ENCODE measurements at regions not wholly inside any gene's neighbourhood (a gene's known extent, or its start where the extent isn't known, plus 50 kb on each side); places are given as distances from the start of the nearest gene placed in this dataset.

GRCh38 chr17:70961341-70961740, 792.0 kb downstream of the KCNJ2 start:
- no peak for DNase-seq (ENCODE audit: extremely low spot score in 2 of 2)
- intact Hi-C loops (cut with DNase I) = no loop called here
- H3K27me3 ChIP-seq = no peaks in the 10 kb centered on the region
- H3K4me3 ChIP-seq = no peak overlapping the region
- H3K4me1 ChIP-seq = no peaks in the 10 kb centered on the region
- H3K27ac ChIP-seq = no peak overlapping the region
- TF ChIP-seq POLR2A (IDR thresholded peaks at IDR 0.05) (no peak), CTCF (IDR thresholded peaks at IDR 0.05) (no peak), POLR2AphosphoS5 (IDR thresholded peaks at IDR 0.05; ENCODE audit: insufficient read depth in 1 of 2, low read depth in 1 of 2) (no peak)
- no peaks in the 10 kb centered on the region for H3K36me3 ChIP-seq
- H3K9me3 ChIP-seq = no peaks in the 10 kb centered on the region

DNA sequence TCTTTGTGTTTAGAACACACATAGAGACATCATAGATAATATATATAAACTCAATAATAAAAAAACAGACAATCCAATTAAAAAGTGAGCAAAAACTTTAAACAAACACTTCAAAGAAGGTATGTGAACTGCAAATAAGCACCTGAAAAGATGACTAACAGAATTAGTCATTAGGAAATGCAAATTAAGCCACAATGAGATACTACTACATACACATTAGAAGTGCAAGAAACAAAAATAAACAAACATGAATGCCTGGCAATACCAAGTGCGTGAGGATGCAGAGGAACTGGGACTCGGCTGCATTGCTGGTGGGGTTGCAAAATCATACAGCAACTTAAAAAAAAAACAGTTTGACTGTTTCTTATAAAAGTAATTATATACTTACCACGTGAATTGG, 799.0 kb downstream of the KCNJ2 start:
- no peaks in the 10 kb centered on the region for H3K36me3 ChIP-seq
- H3K4me3 ChIP-seq = no peak overlapping the region
- DNase-seq (ENCODE audit: extremely low spot score in 2 of 2) = no peak
- H3K9me3 ChIP-seq = no peaks in the 10 kb centered on the region
- H3K27me3 ChIP-seq = no peaks in the 10 kb centered on the region
- no peak overlapping the region for H3K27ac ChIP-seq
- no peaks in the 10 kb centered on the region for H3K4me1 ChIP-seq
- TF ChIP-seq POLR2A (IDR thresholded peaks at IDR 0.05) = no peak
- TF ChIP-seq POLR2AphosphoS5 (IDR thresholded peaks at IDR 0.05; ENCODE audit: insufficient read depth in 1 of 2, low read depth in 1 of 2) = no peak
- no peak for TF ChIP-seq CTCF (IDR thresholded peaks at IDR 0.05)
- intact Hi-C loops (cut with DNase I) = no loop called here

GRCh38 chr17:70969521-70970034, 800.2 kb downstream of the KCNJ2 start:
- H3K27ac ChIP-seq = no peak overlapping the region
- no peak for TF ChIP-seq POLR2AphosphoS5 (IDR thresholded peaks at IDR 0.05; ENCODE audit: insufficient read depth in 1 of 2, low read depth in 1 of 2)
- TF ChIP-seq CTCF (IDR thresholded peaks at IDR 0.05) = no peak
- TF ChIP-seq POLR2A (IDR thresholded peaks at IDR 0.05) = no peak
- H3K9me3 ChIP-seq = no peaks in the 10 kb centered on the region
- H3K36me3 ChIP-seq = no peaks in the 10 kb centered on the region
- H3K4me3 ChIP-seq = no peak overlapping the region
- H3K4me1 ChIP-seq = no peaks in the 10 kb centered on the region
- no peaks in the 10 kb centered on the region for H3K27me3 ChIP-seq
- intact Hi-C loops (cut with DNase I) = no loop called here
- no peak for DNase-seq (ENCODE audit: extremely low spot score in 2 of 2)

DNA sequence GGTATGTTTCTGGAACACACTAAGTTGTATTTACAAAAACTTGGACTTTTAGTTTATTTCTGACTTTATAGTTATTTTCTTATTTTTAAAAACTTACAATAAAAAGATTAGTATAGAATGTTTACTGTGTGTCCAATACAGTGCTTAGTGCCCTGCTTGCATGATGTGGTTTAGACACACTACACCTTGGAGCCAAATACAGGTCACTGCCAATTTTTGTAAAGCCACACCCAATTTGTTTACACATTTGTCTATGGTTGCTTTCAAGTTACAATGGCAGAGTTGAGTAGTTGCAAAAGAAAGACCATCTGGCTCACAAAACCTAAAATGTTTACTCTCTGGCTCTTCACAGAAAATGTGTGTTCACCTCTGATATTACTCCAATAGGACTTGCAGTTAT, 807.1 kb downstream of the KCNJ2 start:
- Histone ChIP-seq H3K27ac (no peak overlapping the region), H3K4me3 (no peak overlapping the region), H3K36me3 (no peaks in the 10 kb centered on the region), H3K27me3 (no peaks in the 10 kb centered on the region), H3K4me1 (no peaks in the 10 kb centered on the region), H3K9me3 (no peaks in the 10 kb centered on the region)
- TF ChIP-seq POLR2AphosphoS5 (IDR thresholded peaks at IDR 0.05; ENCODE audit: insufficient read depth in 1 of 2, low read depth in 1 of 2) = no peak
- intact Hi-C loops (cut with DNase I) = no loop called here
- no peak for DNase-seq (ENCODE audit: extremely low spot score in 2 of 2)

- intact Hi-C loops (cut with DNase I) = no loop called here
Observed at GRCh38 chr17:70984873-70985272, 815.5 kb downstream of the KCNJ2 start.

More at GRCh38 chr17:70984873-70985272, 815.5 kb downstream of the KCNJ2 start:
- TF ChIP-seq POLR2AphosphoS5 (IDR thresholded peaks at IDR 0.05; ENCODE audit: insufficient read depth in 1 of 2, low read depth in 1 of 2) (no peak), POLR2A (IDR thresholded peaks at IDR 0.05) (no peak), CTCF (IDR thresholded peaks at IDR 0.05) (no peak)
- DNase-seq (ENCODE audit: extremely low spot score in 2 of 2) = no peak
- H3K27me3 ChIP-seq = no peaks in the 10 kb centered on the region
- no peaks in the 10 kb centered on the region for H3K36me3 ChIP-seq
- H3K4me1 ChIP-seq = no peaks in the 10 kb centered on the region
- no peak overlapping the region for H3K27ac ChIP-seq
- H3K4me3 ChIP-seq = no peak overlapping the region
- no peaks in the 10 kb centered on the region for H3K9me3 ChIP-seq

Measured in vagina (tissue), 2 donors.